ENCODE measurements at regions not wholly inside any gene's neighbourhood (a gene's known extent, or its start where the extent isn't known, plus 50 kb on each side); places are given as distances from the start of the nearest gene placed in this dataset.

- TF ChIP-seq CTCF (conservative IDR thresholded peaks at IDR 0.05 in 1 of 2, IDR thresholded peaks at IDR 0.05 in 1 of 2; ENCODE audit: low read depth in 1 of 2, low read length in 2 of 2) (no peak), EZH2 (IDR thresholded peaks at IDR 0.05; ENCODE audit: low read length, missing control alignments) (no peak)
Measured at GRCh38 chr10:21052709-21053104, 155.6 kb upstream of the NEBL start.
